HG02981 (cell line): ENCODE measurements at regions not wholly inside any gene's neighbourhood (a gene's known extent, or its start where the extent isn't known, plus 50 kb on each side); places are given as distances from the start of the nearest gene placed in this dataset.
"Not testable (repeated sequence)": the region's sequence is repeated elsewhere in the genome, so short reads cannot be mapped to it uniquely, and the experiment has no call there.

Source experiments
- ATAC-seq: cut with Tn5 transposase; IDR thresholded peaks from one replicate; pipeline ENCODE4 v1.9.1; 2021; ENCODE audit warnings: mild to moderate bottlenecking, moderate library complexity; ENCODE audit not compliant: unreplicated experiment

DNA sequence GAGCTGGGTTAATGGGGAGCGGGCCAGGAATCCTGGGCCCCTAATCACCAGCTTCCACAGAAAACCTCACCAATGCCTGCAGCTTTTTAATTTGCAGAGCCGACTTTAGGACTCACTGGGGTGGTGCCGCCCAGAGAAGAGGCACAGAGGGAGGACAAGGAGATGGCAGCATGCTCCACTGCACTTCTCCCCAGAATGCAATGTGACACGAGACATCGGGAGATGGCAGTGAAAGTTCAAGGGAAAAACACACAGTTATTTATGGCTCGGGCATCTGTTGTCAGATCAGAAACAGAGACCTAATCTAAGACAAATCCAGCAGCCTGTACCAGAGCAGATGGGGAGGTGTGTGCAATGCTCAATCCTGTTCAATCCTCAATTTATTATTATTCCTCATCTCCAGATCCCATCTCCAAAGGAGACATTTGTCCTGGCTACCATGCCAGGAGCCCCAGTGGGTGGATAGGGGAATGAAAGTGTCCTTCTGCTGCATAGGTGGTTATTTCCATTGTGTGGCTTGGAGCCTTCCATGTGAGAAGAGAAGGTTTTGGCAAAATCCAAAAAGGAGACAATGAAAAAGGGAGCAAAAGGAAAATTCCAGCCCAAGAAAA is 250.0 kb downstream of the NXPE2 start:
- no peak for ATAC-seq

DNA sequence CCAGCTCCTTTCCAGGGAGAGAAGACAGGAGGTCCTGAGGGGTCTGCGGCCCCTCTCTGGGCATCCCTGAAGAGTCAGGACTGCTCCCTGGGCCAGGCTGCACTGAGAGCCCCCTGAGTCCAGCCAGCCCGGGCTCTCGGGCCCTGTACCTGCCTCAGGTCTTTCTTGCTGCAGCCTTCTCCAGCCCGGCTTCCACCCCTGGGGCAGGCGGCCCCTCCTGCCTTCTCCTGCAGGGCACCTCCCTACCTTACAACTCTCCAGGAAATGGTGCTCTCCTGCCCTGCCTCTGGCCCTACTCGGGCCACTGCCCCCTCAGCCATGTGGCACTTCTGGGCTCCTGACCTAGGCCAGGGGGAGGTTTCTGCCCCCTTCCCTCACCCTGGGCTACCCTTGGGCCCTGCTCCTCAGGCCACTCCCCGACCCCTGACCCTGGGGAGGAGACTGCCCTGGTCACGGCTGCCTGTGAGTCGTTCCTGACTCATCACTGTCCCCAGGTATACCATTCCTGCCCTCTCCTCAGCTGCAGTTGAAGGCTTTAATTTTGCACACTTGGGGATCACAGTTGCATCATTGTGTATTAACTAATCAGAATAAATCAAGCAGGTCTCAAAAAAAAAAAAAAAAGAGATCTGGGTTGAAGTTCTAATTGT is 251.1 kb downstream of the NXPE2 start:
- no peak for ATAC-seq

DNA sequence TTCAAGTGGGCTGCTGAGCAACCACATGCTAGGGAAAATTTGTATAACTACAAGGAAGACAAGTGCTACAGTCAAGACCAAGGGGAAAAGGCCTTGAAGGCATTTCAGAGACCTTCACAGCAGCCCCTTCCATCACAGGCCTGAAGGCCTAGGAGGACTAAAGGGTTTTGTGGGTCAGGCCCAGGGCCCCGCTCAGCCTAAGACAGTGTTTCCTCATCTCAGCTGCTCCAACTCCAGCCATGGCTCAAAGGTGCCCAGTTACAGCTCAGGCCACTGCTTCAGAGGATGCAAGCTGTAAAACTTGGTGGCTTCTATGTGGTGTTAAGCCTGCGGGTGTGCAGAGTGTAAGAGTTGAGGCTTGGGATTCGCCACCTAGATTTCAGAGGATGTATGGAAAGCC is 260.5 kb downstream of the NXPE2 start:
- ATAC-seq = no peak

DNA sequence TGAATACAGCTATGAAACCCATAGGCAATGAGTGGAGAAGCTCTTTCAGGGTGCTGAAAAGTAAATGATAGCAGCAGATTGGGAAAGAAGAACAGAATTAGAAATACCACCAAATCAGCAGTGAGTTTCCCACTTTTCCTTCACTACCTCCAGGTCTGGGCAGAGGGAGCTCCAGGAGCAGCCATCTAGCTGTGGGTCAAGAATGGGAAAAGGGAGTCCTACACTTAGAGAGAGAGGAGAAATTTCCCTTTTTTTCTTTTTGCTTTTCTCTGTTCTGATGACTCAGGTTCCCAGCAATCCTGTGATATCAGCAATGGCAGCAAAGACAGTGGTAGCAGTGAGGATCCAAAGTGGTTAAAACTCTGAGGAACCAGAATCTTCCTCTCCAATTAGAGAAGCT is 263.9 kb downstream of the NXPE2 start:
- ATAC-seq = no peak

DNA sequence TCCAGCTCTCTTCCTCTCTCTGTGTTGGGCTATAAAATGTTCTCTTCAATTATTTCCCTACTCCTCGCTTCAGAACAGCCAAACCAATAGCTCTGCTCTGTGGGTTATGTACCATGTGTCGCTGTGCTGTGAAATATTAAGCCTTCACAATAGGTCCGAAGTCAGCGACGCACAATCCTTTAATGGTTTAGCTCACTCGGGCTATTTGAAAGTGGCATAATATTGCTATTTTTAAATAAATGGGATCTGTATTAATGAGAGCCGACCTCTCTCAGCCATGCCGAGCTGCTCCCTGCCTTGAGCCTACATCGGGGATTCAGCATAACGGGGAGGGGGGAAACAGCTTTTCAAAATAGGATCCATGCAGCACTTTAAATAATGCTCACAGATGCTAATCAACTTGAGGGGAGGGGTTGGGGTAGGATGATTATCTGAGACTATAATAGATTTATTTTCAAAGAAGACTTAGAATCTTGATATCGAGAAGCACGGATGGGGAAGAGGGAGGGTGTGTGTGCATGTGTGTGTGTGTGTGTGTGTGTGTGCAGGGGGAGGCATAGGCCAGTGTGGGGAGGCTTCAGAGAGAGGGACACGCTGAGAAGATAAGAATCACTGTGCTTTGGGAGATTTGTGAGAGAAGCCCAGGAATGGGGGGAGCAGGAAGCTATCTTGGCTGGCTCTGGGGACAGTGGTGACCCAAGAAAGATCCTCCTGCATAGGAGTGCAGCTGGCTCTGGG is 271.5 kb downstream of the NXPE2 start:
- no peak for ATAC-seq

DNA sequence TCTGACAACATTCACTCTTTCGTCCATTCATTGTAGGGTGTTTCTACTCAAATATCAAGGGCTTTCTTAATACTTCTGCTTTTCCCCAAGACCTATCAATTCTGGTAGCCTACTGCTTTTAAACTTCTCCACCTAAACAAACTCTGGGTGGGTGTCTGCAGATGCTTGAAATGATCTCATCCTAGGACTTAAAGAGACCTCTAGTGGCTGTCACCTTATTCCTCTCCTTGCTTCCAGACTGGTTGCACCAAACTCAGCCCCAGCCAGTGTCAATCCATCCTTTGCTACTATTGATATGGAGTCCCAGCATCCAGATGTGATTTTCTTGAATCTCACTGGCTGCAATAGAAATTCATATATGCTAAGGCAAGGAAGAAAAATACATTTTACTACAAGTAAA is 274.7 kb downstream of the NXPE2 start:
- ATAC-seq = no peak

DNA sequence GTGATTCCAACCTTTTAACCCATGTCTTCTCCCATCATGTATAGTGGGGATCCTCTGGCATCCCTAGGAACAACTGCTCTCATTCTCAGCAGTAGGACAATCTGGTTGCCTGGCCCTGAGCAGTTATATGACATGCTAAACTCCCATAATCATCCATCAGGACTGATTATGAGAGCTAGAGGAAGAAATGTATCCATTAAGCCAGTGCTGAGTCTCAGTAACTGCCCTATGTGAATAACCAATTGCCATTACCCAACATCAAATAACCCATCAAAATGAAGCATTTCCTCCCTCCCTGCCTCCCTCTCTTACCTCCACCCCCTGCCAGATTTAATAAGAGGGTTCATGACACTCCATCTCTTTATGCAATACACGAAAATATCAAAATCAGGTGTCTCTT is 277.6 kb downstream of the NXPE2 start:
- ATAC-seq = no peak

DNA sequence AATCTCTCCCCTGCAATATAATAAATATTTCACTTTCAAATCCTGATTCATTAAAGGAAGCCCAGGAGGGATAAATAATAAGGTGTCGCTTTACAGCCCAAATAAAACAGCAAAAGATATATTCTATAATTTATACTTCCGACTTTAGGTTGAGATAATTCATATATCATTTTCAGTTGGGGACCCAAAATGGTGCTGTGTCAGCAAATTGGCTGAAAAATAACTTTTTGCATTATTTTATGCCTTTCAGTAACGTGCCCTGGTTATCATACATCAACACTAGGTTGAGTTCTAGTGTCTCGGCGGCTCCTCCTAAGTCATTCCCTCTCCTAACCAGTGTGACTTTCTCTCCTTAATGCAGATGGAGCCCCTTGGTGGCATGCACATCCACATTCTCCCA is 278.2 kb downstream of the NXPE2 start:
- ATAC-seq = no peak

DNA sequence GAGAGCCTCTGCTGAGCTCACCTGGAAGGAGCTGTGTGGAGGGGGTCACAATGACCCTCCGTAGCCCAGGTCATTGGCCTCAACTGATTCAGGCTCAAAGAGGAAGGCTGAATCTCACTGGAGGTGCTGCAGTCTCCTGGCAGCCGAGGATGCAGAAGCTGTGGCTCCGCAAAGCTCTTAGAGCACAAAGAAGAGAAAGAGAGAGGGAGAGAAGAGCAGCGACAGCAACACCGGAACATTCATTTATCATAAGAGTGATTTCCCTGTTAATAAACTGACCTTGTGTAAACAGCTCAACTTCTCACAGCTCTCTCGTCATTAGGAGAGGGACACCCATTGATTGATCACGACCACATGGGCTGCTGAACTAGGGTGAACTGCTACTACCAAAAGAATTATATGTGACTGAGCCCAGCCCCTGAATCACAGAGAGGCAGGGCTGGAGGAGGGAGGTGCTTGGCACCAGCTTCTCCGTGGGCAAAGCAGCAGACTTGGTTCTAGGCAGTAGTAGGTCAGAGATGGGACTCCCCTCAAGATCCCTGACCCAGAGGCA is 281.7 kb downstream of the NXPE2 start:
- ATAC-seq = no peak

DNA sequence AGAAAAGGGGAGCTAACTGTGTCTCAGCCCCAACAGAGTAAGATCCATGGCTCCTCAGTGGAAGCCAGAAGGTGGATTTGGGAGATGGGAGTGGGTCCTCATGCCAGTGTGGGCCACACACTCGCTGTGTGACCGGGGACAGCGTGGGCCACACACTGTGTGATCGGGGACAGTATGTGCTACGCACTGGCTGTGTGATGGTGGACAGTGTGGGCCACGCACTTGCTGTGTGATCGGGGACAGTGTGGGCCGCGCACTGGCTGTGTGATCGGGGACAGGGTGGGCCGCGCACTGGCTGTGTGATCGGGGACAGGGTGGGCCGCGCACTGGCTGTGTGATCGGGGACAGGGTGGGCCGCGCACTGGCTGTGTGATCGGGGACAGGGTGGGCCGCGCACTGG is 282.5 kb downstream of the NXPE2 start:
- not testable (repeated sequence) for ATAC-seq

DNA sequence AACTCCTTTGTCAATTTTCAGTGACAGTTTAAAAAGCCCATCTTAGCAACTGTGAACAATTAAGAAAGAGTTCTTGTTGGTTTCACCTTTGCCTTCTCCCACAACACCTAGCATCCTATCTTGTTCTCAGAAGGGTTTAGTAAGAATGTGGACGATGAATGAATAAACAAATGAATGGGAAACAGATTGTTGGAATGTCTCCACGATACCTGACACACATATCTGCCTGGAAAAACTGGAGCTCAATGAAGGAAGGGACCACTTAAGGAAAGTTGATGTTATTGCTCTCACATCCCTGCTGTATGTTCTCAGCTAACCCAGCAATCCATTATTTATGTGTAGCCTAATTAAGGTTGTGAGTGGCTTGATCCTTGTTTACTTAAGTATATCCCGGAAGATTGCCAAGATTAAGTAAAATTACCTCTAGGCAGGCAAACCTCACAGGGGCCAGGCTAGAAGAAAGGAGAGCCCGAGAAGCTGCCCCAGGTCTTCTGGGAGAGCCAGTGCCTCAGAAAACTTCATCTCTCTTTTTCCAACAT is 286.4 kb downstream of the NXPE2 start:
- ATAC-seq = no peak

DNA sequence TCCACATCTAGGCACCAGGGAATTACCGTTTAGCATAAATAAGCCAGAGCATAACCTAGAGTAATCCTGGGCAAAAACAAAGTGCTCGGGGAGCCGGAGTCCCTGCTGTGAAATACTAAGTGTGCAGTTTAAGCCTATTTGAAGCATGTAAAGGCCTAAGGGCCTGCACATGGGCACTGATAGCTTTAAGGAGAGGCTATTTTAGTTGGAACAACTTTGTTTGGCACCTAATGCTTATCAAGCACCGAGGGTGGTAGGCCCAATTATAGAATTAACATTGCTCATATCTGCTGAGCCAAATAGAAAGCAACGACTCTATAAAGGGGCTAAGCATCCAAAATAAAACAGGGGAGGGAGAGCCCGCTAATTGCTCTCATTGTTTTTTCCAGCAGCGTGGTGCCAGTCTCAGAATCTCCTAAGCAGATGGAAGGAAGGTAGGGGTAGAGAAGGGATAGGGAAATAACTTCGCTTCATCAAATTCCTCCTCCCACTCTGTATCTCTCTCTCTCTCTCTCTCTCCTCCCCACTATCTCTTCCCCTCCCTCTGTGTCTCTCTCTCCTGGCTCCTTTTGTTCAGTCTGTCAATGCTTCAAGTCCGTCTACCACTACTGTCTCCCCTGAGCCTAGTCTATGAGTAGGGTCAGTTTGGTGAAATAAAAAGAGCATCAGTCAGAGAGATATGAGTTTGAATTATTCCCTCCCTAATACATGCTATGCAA is 292.8 kb downstream of the NXPE2 start:
- ATAC-seq = no peak

DNA sequence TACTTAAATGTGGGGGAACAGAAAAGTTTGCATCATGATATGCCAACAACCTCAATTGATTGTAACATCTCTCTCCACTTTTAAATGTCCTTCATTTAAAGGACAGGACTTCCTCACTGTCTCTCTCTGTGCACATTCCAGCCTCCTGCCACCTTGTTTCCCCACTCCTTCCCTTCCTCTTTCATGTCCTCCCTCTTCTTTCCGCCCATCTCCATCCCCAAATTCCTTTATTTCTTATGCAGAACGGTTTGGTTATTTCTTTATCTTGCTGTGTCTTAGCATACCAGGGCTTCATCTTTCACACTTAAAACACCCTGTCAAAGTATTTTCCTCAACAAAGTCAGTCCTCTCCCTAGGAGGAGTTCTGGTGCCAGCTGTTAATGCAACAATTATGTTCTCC is 293.8 kb downstream of the NXPE2 start:
- ATAC-seq = no peak

DNA sequence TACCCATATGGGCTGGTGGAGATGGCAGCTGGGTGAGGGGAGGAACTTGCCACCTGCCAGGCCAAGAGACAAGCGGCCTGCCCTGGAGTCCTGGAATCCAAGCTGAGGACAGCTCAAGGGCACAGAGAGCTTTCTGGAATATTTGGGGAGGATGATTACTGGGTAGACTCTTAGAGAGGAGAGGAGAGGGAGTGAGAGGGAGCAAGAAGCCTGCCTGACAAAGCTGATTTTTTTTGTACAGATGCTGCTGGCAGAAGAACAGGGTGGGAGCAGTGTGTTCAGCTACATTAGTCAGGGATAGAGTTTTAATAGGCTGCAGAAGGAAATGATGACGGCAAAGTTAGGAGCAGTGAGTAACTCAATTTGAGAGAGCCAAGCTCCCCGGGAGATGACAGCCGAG is 299.3 kb downstream of the NXPE2 start:
- no peak for ATAC-seq

DNA sequence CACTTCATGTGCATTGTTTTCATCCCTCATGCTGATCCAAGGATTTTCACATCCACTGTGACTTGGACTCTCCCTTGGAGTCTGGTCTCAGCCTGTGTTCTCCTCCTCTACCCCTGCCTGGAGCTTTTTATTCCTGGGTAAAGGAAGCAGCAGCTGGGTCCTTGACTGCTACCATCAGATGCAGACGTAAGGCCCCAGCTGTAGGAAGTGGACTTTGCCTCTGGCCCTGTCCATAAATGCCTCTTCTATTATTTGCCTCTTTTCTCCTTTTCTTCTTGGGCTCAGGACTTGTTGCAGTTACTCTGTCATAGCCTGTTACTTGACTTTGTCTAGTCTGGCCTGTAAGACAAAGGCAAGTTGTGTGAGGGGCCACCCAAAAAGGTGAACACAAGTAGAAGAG is 303.8 kb downstream of the NXPE2 start:
- ATAC-seq = no peak

DNA sequence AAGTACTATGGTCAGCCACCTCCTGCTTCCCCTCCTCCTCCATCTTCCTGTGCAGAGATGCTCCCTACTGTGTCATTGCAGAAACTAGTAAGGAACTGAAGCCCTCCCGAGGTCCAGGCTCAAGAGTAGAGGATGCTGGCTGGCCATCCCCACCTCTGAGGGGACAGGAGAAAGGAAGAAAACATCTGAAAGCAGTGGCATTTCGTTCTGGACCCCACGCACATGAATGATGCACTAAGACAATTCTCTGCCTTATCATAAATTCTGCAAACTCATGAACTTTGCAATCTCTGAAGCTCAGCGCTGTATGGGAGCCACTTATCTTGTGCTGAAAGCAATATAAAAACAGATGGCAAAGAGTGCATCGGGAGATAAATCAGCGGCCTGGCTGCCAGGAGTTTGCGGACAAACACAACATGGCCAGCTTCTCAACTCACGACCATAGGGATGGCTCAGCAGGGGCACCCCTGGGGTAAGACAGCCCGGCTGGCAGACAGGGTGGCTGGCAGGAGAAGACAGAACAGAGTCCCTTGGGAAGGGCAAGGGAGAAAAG is 306.4 kb downstream of the NXPE2 start:
- no peak for ATAC-seq

DNA sequence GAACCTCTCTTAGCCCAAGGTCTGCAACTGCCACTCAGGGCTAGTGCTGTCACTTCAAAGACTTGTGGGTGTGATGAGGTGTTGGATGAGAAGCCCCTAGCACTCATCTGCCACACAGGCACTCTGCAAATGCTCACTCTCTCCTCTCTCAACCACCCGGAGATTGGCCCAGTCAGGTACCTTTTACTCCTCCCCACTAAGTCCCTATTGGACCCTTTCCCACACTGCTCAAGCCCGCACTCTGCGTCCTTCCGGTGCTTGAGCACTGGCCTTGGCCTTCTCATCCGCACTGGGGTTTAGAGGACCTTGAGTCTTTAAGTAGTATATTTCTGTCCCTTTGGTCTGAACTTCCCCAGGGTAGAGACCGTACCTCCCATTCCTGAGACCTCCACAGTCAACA is 308.0 kb downstream of the NXPE2 start:
- no peak for ATAC-seq

DNA sequence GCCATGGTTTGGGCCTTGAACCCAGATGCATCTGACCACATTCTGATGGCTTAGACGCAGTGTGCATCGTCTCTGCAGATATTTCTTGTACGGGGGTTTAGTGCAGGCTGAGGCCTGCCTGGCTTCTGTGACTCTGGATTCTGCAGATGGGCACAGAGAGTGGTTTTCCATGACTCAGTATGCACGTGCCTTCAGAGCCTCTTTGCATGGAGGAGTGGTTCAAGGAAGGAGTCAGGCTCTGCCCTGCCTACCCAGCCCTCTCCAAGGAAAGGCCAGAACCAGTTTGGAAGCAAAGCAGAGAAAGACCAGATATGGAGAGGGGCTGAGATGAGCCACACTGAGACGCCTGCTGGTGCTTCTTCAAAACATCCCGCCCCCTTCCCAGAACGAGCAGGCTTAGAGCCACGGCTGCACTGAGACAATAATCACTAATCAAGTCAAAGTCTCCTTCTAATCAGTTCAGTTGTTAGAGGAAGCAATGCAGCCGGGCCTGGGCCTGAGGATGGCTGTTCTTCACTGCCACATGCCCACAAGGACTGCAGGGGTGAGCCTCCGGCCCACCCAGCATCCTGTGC is 308.9 kb downstream of the NXPE2 start:
- no peak for ATAC-seq

DNA sequence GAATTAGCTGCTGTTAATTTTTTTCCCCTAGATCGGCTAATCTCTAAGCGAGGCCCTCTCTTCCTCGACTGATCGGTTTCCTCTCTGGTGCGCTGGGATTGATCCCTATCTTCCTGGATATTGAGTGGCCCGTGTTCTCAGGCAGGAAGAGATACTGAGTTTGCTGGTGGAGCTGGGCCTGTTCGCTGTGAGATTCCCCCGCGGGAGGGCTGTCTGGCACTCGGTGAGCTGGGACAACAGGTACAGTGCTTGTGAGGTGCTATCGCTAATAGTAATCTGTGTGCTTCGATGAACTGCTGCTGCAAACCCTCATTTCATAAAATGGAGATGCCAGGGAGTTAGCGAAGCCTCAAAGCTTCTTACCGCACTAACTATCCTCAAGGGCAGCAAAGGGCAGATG is 310.3 kb downstream of the NXPE2 start:
- no peak for ATAC-seq

DNA sequence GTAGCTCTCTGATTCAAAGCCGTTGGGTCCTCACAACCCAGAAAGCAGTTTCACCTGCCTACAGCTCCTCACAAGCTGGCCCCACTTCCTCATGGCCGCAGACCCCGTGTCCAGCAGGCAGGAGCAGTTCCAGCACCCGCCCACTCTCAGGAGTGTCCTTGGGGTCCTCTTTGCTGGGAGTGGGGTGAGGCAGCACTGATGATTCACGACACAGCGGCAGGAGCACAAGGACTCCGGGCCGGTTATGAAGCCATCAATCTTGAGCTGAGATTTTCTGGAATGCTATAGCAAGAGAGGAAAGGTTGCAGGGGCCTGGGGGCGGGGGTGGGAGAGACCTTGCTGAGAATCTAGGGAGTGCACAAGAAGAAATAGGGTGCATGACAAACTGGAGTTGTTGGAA is 311.2 kb downstream of the NXPE2 start:
- no peak for ATAC-seq

DNA sequence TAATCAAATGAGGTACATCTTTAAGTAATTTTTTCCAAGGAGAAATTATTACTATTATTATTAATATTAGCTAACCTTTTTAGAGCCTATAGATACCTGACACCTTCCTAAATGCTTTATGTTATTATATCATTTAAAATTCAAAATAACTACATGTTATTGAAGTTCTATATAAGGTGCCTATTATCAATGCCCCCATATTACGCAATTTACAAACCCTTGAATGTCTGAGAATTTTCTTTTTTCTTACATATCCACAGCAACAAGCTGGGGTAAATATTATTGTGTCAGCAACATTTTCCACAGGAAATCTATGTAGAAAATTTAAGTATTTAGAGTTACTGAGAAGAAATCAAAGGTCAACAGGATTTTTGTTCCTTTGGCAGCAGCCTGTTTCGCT is 327.3 kb downstream of the NXPE2 start:
- no peak for ATAC-seq
